ENCODE measurements at regions not wholly inside any gene's neighbourhood (a gene's known extent, or its start where the extent isn't known, plus 50 kb on each side); places are given as distances from the start of the nearest gene placed in this dataset.

GRCh38 chr15:95603802-95604201 is 726.7 kb upstream of the NR2F2 start:
- TF ChIP-seq, protein P1, sequence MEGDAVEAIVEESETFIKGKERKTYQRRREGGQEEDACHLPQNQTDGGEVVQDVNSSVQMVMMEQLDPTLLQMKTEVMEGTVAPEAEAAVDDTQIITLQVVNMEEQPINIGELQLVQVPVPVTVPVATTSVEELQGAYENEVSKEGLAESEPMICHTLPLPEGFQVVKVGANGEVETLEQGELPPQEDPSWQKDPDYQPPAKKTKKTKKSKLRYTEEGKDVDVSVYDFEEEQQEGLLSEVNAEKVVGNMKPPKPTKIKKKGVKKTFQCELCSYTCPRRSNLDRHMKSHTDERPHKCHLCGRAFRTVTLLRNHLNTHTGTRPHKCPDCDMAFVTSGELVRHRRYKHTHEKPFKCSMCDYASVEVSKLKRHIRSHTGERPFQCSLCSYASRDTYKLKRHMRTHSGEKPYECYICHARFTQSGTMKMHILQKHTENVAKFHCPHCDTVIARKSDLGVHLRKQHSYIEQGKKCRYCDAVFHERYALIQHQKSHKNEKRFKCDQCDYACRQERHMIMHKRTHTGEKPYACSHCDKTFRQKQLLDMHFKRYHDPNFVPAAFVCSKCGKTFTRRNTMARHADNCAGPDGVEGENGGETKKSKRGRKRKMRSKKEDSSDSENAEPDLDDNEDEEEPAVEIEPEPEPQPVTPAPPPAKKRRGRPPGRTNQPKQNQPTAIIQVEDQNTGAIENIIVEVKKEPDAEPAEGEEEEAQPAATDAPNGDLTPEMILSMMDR (IDR thresholded peaks at IDR 0.05; ENCODE audit: extremely low read depth, insufficient read depth, missing control alignments): no peak
- no peak for DNase-seq (ENCODE audit: low spot score)
- in situ Hi-C loops (cut with MboI; ENCODE audit: low pct_unique_long_range_greater_than_20kb, low sequenced_read_pairs, unreplicated experiment): no loop called here

DNA sequence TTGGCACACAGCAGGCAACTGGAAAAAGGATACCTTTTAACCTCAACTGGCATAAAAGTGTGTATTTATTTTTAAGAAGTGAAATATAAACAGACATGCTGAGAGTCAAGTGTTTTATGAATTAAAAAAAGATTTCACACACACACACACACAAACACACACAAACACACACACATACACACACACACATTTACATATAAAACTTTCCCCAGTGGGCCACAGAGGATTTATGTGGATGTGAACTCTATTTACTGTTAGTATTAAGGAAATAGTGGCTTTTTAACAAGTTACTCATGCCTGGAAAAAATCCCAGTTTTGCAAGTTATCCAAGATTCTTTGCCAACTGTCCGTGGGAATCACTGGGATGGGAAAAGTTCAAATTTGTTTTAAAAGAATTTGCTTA is 725.9 kb upstream of the NR2F2 start:
- TF ChIP-seq, protein P1 (IDR thresholded peaks at IDR 0.05; ENCODE audit: extremely low read depth, insufficient read depth, missing control alignments): no peak
- no peak for DNase-seq (ENCODE audit: low spot score)
- in situ Hi-C loops (cut with MboI; ENCODE audit: low pct_unique_long_range_greater_than_20kb, low sequenced_read_pairs, unreplicated experiment): no loop called here

DNA sequence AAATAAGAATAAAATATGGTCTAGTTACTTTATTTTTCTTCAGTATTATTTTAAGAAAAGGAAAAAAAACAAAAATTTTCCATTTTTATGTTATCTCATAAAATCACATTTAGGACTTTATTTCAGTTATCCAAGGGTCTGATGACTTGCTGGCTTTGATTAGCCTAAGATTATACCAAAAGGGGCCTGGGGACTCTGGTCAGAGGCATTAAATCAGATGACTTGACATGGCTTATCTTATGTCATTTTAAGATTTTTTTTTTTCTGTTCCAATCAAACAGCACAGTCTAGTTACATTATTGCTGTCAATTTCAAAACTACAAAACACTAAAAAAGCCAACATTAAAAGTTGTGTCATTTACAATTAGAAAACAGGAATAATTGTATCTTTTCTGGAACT is 725.4 kb upstream of the NR2F2 start:
- DNase-seq (ENCODE audit: low spot score): no peak
- TF ChIP-seq, protein P1 (IDR thresholded peaks at IDR 0.05; ENCODE audit: extremely low read depth, insufficient read depth, missing control alignments): no peak
- in situ Hi-C loops (cut with MboI; ENCODE audit: low pct_unique_long_range_greater_than_20kb, low sequenced_read_pairs, unreplicated experiment): no loop called here

DNA sequence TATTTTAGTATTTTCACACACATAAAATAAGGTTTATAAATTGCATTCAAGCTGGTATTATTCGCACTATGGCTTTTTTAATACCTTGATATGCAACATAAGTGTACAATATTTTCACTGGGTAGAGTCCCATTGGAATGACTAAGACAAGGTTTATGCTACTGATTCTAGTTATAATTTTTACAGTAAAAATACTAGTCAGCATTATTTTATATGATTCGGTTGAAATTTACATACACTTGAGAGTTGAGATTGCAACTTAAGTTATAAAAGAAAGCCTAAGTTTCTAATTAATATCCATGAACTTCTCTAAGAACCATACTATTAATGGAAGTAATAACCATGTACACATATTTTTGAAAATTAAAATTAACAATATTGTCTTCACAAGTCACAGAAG is 723.9 kb upstream of the NR2F2 start:
- no peak for DNase-seq (ENCODE audit: low spot score)
- in situ Hi-C loops (cut with MboI; ENCODE audit: low pct_unique_long_range_greater_than_20kb, low sequenced_read_pairs, unreplicated experiment): no loop called here
- TF ChIP-seq, protein P1 (IDR thresholded peaks at IDR 0.05; ENCODE audit: extremely low read depth, insufficient read depth, missing control alignments): no peak

DNA sequence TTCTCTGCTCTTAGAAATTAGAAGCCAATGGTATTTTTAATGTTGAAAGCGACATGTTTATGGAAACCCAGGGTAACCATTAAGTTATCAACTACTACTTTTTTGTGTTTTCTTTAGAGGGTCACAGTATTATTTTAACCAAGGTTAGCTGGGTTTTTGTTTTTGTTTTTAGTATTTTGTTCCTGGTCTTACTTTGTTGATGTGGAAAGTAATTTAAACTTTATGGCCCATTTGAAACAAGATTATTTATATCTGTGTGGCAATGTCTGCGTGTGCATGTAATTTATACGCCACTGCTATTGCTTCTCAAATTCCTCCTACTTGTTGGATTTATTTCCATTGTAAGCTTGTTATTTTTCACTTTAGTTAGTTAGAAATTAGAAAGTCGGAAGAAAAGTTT is 722.1 kb upstream of the NR2F2 start:
- no peak for DNase-seq (ENCODE audit: low spot score)
- in situ Hi-C loops (cut with MboI; ENCODE audit: low pct_unique_long_range_greater_than_20kb, low sequenced_read_pairs, unreplicated experiment): no loop called here
- TF ChIP-seq, protein P1 (IDR thresholded peaks at IDR 0.05; ENCODE audit: extremely low read depth, insufficient read depth, missing control alignments): no peak

- TF ChIP-seq, protein P1 (IDR thresholded peaks at IDR 0.05; ENCODE audit: extremely low read depth, insufficient read depth, missing control alignments): no peak
- in situ Hi-C loops (cut with MboI; ENCODE audit: low pct_unique_long_range_greater_than_20kb, low sequenced_read_pairs, unreplicated experiment): no loop called here
- no peak for DNase-seq (ENCODE audit: low spot score)
These were observed 721.4 kb upstream of the NR2F2 start for GRCh38 chr15:95609096-95609495.

GRCh38 chr15:95610945-95611344 is 719.6 kb upstream of the NR2F2 start:
- DNase-seq (ENCODE audit: low spot score): no peak
- in situ Hi-C loops (cut with MboI; ENCODE audit: low pct_unique_long_range_greater_than_20kb, low sequenced_read_pairs, unreplicated experiment): no loop called here
- TF ChIP-seq, protein P1 (IDR thresholded peaks at IDR 0.05; ENCODE audit: extremely low read depth, insufficient read depth, missing control alignments): no peak
